ENCODE measurements at regions not wholly inside any gene's neighbourhood (a gene's known extent, or its start where the extent isn't known, plus 50 kb on each side); places are given as distances from the start of the nearest gene placed in this dataset.

DNA sequence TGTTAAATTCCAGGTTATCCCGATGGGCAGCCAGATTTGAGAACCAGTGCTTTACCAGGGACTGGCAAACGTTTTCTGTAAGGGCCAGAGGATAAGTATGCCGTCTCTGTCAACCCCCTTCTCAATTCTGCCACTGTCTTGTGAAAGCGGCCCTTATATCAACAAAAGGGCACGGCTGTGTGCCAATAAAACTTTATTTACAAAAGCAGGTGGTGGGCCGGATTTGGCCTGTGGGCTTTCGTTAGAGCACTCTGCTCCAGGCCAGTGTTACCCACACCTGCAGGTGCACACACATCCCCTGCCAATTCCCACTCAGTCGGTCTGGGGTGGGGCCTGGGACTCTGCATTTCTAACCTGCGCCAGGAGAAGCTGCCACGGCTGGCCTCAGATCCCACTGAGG, 111.2 kb downstream of the RFLNA start:
- no peak for DNase-seq (ENCODE audit: low spot score)
- in situ Hi-C loops (cut with MboI; ENCODE audit: low sequenced_read_pairs, unreplicated experiment): no loop called here

DNA sequence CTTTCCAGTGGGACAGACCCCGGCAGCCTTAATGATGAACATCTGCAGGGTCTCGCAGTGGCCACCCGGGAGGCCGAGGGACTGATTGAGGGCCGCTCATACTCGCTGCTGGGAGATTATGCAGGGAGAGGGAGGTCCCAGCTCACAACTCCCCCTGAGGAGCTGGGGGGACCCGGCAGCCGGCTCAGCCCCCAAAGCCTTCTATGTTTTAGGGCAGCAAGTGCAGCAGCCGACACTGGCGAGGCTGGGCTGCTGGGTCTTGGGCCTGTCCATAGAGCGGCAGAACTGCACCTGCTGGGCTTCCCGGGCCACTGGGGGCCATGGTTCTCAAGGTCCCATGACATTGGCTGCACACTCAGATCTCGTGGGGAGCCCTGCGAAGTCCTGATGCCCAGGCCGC, 110.7 kb downstream of the RFLNA start:
- TF ChIP-seq, protein P1, sequence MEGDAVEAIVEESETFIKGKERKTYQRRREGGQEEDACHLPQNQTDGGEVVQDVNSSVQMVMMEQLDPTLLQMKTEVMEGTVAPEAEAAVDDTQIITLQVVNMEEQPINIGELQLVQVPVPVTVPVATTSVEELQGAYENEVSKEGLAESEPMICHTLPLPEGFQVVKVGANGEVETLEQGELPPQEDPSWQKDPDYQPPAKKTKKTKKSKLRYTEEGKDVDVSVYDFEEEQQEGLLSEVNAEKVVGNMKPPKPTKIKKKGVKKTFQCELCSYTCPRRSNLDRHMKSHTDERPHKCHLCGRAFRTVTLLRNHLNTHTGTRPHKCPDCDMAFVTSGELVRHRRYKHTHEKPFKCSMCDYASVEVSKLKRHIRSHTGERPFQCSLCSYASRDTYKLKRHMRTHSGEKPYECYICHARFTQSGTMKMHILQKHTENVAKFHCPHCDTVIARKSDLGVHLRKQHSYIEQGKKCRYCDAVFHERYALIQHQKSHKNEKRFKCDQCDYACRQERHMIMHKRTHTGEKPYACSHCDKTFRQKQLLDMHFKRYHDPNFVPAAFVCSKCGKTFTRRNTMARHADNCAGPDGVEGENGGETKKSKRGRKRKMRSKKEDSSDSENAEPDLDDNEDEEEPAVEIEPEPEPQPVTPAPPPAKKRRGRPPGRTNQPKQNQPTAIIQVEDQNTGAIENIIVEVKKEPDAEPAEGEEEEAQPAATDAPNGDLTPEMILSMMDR (IDR thresholded peaks at IDR 0.05; ENCODE audit: borderline replicate concordance, control extremely low read depth, extremely low read depth, insufficient read depth, missing control alignments): no peak
- DNase-seq (ENCODE audit: low spot score): no peak
- in situ Hi-C loops (cut with MboI; ENCODE audit: low sequenced_read_pairs, unreplicated experiment): no loop called here

More for the DNA sequence above, 111.2 kb downstream of the RFLNA start:
- TF ChIP-seq, protein P1 (IDR thresholded peaks at IDR 0.05; ENCODE audit: borderline replicate concordance, control extremely low read depth, extremely low read depth, insufficient read depth, missing control alignments): no peak

DNA sequence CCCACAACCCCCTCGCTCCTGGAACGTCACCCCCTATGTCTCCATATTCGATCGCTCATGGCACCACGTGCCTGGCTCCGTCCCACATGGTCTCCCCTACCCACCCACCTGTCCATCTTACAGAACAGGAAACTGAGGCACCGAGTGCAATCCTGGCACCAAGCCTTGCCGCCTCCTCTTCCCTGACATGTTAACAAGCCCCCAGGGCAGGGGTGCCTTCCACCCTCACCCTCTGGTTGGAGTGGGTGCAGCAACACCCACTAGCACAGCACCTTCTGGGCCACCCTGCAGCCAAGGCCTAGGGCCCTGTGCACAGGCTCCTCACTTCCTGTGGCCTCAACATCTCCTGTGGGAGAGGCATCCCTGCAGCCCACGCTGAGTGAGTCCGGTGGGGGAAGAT, 110.3 kb downstream of the RFLNA start:
- no peak for DNase-seq (ENCODE audit: low spot score)
- in situ Hi-C loops (cut with MboI; ENCODE audit: low sequenced_read_pairs, unreplicated experiment): no loop called here
- TF ChIP-seq, protein P1 (IDR thresholded peaks at IDR 0.05; ENCODE audit: borderline replicate concordance, control extremely low read depth, extremely low read depth, insufficient read depth, missing control alignments): no peak

DNA sequence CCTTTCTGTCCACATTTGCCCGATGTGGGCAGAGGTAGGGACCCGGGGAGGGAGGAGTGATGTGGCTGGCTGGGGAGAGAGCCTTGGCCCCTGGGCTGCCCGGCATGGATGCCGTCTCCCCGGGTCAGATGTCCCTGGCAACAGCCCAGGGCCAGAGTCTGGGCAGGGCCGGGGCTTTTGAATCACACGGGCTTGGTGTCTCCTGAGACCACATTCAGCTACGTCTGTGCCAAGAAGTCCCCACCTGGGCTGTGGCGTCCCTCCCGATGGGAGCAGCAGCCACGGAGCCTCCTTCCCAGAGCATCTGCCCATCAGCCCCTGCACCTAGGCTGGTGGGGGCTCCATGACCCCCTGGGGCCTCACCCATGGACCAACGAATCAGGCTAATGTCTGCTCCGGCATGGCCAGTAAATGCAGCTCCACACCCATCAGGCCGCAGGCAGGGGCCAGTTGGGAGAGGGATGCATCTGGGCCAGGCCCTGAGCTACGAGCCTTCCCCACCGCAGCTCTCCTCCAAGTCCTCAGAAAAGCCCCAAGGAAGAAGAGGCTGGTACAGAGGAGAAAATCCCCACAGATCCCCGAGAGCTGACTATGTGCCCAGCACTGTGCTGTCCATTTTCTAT, 109.4 kb downstream of the RFLNA start:
- TF ChIP-seq, protein P1 (IDR thresholded peaks at IDR 0.05; ENCODE audit: borderline replicate concordance, control extremely low read depth, extremely low read depth, insufficient read depth, missing control alignments): no peak
- in situ Hi-C loops (cut with MboI; ENCODE audit: low sequenced_read_pairs, unreplicated experiment): no loop called here
- DNase-seq (ENCODE audit: low spot score): no peak

DNA sequence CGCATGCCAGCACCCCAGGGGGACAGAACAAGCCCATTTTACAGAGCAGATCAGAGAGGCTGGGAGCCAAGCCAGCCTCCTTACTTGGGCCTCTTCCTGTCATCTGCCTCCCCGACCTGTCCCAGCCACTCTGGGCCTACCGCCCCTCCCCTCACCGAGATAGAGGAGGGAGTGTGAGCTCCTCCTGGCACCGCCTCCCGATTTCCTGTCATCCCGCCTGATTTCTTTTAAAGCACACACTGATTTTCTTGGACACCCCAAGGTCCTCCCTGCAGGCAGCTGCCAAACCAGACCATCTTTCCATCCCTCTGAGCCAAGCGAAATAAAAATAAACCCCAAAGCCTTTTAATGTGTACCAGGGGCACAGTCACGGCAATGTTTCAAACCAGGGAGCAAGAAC, 108.4 kb downstream of the RFLNA start:
- TF ChIP-seq, protein P1 (IDR thresholded peaks at IDR 0.05; ENCODE audit: borderline replicate concordance, control extremely low read depth, extremely low read depth, insufficient read depth, missing control alignments): no peak
- in situ Hi-C loops (cut with MboI; ENCODE audit: low sequenced_read_pairs, unreplicated experiment): no loop called here
- no peak for DNase-seq (ENCODE audit: low spot score)

DNA sequence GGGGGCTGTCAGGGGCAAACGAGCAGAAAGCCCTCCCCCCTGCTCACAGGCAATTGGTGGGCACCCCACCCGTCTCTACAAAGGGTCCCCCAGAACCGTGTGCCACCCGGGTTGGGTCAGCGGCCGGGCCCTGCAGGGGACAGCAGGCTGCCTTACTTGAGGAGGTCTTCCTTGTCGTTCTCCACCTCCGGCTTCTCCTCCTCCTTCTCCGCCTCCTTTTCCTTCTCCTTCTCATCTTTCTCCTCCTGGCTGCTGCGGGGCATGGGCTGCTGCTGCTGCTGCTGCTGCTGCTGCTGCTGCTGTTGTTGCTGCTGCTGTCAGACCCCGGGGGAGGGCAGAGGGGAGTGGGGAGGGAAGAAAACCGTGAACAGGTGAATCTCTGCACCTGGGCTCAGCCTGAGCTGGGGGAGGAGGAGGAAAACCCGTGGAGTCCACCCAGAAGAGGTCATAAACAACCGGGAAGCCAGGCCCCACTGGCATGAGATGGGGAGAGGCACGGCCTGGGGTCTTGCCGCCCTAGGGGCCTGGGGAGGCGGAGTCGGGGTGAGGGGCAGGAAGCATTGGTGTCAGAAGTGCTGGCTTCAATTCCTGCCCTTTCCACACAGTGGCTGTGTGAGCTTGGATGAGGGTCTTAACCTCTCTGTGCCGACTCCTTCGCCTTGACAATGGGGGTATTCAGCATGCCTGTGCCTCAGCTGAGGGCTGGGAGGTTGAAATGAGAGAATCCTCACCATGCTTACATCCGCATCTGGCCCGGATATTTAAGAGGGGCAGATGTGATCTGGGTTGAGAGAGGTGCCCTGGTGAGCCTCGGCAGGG, 107.6 kb downstream of the RFLNA start:
- in situ Hi-C loops (cut with MboI; ENCODE audit: low sequenced_read_pairs, unreplicated experiment): no loop called here
- no peak for DNase-seq (ENCODE audit: low spot score)
- TF ChIP-seq, protein P1 (IDR thresholded peaks at IDR 0.05; ENCODE audit: borderline replicate concordance, control extremely low read depth, extremely low read depth, insufficient read depth, missing control alignments): no peak

All from GM13976 (cell line).